ENCODE measurements at regions not wholly inside any gene's neighbourhood (a gene's known extent, or its start where the extent isn't known, plus 50 kb on each side); places are given as distances from the start of the nearest gene placed in this dataset.

DNA sequence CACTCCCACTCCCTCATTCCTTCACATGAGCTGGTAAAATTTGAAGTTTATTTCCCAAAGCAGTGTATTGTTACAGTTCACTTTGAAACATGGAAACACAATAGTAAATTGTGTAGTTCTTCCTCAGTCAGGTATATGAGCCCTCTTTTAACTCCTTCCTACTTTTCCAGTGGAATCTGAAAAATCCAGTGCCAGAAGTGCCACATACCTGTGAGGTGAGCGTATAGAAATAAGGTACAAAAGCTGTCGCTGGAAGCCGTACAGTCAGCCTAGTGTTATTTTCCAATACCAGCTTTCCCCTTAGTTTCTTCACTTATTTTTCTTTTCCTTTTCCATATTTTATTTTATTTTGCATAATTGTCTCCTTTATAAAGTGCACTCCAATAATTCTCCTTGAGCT lies 81.7 kb upstream of the CADM2 start:
- no peak for TF ChIP-seq CTCF (IDR thresholded peaks at IDR 0.05)
- TF ChIP-seq POLR2AphosphoS5 (IDR thresholded peaks at IDR 0.05), result no peak
- no peak for TF ChIP-seq POLR2A (IDR thresholded peaks at IDR 0.05)

All from prostate gland (tissue), 2 donors.